ENCODE measurements at regions not wholly inside any gene's neighbourhood (a gene's known extent, or its start where the extent isn't known, plus 50 kb on each side); places are given as distances from the start of the nearest gene placed in this dataset.

DNA sequence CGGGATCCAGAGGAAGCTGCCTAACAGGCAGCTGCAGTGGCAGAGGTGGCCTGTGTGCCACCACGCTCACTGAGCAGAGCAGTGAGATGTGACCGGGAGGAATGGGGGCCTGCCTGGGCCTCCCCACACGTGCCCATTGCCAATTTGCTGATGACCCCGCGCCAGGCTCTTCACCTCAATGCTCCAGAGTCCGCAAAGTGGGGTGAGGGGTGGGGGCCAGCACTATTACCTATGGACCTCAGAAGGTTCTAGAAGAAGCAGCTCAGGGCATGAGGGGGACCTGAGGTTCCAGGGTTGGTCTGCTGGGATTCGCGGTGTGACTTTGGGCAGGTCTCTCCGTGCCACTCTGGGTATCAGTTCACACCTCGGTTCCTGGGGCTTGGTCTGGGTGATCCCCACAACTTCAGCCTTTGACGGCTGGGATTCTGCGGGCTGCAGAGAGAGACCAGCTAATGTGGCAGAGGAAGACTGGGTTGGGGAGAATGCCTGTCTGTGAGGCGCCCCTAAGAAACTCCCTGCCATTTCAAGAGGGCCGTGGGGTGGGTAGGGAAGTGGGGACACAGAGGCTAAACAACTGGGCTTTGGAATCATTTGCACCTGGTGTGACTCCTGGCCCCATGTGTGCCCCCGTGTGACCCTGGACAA is 231.0 kb upstream of the MVB12B start:
- no peak for DNase-seq

DNA sequence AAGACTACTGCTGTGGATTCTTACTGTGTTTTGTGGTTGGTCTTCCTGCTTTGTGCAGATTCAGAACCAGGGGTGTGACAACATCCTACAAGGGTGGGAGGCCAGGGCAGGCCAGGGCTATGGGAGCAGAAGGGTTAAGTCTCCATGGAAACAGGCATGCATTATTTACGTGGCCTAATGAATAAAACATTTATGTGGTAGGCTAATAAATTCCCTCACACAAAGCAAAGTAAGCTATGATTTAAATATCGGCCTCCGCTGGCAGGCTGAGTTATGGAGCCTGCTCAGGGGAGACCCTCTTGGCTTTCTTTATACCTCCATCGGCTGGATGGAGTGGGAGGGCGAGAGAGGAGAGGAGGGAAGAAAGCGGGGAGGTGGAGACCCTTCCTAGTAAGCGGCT is 230.3 kb upstream of the MVB12B start:
- DNase-seq: no peak

DNA sequence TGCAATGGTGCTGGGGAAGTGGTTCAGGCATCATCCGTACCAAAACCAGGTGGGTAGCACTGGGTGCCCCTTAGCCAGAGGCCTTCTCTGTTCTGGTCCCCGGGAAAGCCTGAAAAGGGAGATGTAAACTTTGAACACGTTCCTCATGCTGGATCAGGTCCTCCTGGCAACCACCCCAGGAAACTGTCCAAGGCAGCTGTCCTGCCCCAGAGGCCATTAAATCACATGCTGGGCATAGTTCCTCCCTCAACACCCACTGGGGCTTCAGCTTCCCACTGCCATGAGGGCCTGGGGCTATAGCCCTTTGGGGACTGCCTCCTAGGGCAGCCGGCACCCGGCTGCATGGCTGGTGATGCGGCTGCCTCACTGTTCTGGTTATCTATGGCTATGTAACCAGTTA is 228.9 kb upstream of the MVB12B start:
- no peak for DNase-seq

DNA sequence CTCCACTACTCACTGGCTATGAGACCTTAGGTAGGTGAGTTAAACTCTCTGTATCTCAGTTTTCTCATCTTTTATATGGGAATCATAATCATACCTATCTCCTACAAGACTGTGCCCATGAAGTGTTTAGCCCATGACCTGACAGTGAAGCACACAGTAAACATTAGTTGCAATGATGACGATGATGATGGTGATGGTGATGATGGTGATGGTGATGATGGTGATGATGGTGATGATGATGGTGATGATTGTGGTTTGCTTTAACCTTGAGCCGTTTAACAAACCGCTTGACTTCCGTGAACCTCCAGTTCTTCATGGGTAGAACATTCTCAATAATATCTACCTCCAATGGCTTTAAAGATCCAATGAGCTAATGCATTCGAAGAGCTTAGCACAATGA is 220.2 kb upstream of the MVB12B start:
- no peak for DNase-seq

DNA sequence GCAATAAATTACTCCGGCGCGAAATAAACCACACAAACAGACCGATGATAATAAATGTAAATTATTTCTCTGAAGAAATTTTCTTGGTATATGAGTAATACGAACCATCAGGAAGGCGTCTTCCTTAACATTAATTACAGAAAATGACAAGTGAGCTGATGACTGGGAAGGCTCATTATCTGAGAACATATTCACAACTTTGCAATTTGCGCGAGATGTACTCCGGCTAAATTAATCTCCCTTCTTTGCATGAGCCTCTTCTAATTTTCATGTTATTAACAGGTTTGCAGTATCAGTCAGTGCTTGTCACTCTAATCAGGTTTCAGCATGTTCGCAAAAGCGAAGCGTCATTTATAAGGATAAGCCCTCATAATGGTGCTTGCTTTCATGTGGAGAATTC is 218.9 kb upstream of the MVB12B start:
- DNase-seq: no peak

DNA sequence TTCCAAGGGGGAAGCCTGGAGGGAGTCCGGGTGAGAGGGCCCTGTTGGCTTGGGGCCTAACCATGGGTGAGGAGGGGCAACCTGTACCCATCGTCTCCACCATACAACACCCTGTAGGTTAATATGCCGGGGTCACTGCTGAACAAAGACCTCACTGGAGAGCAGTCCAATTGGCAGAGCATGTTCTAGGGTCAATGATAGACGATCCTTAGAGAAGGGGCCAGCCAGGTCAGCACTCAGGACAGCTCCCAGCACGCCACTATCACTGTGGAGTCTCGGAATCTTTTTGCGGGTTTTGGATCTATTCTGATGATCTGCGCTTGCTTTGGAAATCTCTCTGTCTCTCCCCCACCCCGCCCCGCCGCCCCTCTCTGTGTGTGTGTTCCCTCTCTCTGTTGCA is 218.4 kb upstream of the MVB12B start:
- no peak for DNase-seq

DNA sequence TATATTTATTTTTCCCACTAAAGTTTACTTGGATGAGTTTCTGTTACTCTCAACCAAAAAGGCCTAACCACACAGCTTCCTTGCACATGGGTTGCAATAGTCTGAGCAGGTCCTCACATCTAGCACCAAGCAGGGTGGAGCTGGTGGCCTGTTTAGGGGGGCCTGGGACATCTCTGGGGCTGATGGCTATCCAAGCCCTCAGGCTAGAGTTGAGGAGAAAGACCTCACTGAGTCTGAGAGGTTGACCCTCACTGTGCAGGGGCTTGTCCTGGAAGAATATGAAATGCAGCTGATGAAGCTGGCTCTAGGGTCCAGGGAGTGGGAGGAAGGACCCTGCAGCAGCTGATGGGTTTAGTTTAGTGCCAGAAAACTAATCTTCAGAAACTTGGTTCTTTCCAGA is 217.1 kb upstream of the MVB12B start:
- no peak for DNase-seq

DNA sequence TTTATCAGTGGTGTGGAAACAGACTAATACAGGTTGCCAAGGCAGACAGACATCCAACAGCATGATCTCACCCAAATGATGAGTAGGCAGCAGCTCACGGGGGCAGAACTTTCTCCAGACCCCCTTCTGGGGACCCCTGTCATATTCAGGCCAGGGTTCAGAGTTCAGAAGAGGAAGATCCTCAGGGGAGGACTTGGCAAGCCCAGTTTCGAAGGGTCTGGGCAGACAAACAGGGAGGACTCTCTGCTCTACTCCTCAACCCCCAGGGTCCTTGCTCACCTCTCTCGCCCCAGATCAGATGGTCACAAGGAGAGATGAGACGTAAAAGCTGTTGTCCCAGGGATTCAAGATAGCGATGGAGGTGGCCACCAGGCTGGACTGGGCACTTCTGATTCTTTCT is 215.1 kb upstream of the MVB12B start:
- DNase-seq: no peak

DNA sequence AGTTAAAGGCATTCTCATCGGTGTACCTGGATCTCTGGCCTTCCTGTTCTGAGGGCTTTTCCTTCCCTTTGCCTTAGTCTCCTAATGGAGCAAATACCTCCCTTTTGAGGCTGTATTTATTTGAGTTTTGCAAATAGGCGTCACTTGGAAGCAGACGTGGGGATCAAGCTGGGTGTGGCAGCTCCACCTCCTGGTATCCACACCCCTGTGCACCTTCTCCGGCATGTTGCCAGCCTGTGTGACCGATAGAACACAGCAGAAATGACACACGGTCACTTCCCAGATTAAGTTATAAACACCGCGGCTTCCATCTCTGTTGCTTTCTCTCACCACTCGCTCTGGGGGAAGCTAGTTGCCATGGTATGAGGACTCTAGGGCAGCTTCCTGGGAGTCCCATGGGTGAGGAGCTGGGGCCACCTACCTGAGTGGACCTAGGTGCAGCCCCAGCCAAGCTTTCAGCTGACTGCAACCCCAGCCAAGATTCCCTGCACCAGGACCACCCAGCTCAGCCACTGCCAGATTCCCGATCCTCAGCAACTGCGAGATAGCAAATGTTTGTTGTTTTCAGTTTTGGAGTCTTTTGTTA is 214.4 kb upstream of the MVB12B start:
- no peak for DNase-seq

DNA sequence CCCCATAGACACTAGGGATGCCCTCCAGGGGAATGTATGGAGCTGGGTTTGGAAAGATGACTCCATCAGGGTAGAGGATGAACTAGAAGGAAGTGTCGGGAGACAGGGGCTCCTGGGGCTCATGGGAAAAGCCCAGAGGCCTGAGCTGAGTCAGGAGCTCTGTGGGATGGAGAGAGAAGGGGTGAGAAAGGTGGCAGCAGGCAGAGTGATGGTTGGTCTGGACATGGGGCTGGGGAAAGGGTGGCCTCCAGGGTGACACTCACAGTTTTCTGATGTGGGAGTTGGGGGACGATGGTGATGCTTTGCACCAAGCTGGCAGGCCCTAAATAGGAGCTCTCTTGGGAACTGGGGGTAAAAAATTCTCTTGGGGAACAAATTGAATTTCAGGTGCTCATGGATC is 213.5 kb upstream of the MVB12B start:
- DNase-seq: no peak

DNA sequence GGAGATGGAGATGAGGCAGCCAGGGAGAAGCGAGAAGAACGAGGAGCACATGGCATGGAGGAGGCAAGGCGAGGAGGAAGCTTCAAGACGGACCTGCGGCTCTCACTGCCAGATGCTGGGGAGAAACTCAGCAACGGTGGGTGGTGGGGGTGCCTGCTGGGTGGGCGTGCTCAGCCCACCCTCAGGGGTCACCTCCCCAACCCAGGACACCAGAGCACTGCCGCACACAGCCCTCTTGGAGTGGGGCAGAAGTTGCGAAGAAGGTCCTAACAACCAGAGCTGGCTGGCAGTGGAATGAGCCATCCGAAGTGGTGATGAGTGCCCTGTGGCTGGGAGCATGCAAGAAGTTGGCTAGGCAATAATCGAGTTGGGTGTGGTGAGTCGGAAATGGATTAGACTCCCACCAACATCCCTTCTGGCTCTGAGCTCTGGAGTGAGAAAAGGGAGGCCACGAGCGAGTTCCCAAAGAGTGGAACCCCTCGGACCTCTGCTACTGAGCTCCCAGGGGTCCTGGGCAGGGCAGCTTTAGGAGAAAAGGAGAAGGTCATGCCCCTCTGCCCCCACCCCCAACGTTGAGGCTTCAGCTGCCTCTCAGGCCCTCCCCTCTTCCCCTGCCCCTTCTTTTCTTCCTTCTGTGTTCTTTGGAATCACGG is 212.7 kb upstream of the MVB12B start:
- DNase-seq: no peak

DNA sequence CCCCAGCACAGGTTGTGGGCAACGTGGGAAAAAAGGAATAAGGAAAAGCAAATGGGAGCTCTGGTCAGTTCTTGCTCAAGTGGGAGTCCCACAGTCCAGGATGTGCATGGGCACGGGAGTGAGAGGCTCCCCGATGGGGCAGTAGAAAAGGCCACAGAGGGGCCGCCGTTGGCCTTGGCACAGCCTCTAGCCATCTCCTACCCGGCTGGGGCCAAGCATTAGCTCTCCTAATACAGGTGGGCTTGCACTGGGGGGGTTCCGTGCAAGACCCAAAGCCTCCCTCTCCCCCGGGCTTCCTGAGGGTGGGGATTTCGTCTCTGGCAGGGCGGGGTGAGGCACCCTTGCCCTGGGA is 212.2 kb upstream of the MVB12B start:
- no peak for DNase-seq

DNA sequence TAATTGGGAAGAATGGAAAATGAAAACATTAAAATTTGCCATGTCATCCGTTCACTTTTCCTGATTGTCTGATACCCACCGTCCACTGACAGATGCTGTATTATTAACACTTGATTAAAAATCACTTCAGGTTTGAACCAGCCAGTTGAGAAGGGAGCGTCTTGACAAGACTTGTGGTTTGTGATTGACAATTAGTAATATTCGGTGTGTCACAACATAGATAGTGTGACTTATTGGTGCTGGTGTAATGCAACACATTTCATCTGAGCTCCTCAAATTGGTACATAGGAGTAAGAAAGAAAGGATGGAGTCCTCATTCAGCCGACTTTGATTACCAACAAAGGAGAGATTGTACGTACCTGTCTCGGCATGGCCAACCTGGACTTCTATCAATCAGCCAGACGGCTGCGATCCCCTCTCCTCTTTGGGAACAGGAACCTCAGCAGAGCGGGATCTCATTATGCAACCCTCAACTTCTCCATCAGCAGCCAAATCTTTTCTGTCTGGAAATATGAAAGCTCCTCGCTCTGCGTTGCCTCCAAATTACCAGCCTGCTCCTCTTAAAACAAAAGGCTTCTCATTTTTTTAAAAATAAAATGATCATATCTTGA is 211.7 kb upstream of the MVB12B start:
- no peak for DNase-seq

DNA sequence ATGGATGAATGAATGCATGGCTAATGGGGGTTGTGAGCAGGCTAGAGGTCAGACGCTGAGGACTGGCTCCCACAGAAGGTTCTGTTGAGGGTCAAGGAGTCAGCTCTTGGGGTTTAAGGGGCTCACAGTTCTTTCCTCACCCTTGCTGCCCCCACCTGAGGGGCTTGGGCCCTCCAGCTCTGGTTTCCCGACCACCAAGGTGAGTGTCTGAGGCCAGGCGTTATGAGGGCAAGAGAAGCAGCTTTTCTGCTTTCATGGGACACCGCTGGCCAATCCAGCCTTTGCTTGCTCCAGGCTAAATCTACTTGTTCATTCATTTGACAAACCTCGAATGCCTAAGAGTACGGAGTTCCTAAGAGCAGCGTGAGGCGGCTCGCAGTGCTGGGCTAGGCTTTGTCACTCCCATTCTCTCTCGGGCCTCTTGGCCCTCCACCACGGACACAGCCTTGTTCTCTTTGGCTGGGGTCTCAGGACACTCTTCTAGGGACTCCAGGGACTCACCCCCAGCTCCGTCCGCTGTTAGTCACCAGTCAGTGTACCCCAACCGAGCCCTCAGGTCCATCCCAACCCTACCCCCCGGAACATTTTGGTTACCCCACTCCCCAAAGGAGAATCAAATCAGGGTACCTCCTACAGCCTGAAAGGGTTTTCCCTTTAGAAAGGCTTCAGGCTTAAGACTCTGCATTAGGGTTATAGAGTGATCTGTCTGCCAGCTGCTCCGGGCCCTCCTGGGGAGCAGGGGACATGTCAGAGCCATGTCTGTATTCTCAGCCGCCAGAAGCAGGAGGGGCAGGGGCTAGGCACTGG is 210.1 kb upstream of the MVB12B start:
- DNase-seq: no peak

DNA sequence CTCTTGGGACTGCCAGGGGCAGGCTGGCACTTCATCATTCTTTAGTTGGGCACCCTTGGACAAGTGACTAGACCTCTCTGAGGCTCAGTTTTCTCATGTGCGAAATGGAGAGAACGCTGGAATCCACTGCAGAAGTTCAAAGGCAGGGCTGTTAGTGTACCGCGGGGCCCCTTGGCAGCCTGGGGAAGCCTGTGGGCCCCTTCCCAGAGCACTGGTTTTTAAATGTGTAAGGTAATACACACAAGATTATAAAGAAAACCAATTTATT is 209.5 kb upstream of the MVB12B start:
- DNase-seq: no peak

DNA sequence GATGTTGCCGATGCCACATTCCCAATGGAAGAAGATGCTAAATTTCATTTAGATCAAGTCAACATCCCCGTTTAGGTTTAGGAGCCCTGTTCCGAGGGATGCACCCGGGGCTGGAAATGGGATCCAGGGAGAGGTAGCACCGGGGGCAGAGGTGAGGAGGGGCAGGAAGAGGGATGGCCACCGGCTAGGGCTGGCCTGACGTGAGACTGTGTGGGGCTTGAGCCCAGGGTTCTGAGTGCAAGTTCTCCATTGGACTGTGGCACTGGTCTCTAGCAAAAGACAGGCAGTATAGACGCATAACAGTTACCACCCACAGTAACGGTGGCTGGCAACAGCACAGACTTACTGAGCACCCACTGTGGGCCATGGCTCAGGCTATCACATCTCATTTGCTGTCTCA is 209.0 kb upstream of the MVB12B start:
- DNase-seq: no peak

DNA sequence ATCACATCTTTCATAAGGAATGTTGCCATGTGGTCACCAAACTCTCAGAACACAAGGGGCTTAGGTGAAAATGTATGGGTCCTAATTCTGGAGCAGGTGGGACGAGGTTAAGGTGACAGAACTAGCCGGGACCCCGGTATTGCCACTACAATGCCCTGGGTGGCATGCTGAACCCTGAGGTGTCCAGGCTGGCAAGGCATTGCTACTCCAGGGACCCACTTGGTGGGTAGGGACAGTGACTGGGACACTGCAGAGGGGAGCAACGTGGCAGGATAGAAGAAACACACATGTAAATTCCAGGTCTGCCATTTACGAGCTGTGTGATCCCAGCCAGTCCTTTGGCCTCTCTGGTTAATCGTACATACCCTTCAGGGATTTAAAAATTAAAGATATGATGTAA is 206.9 kb upstream of the MVB12B start:
- DNase-seq: no peak

DNA sequence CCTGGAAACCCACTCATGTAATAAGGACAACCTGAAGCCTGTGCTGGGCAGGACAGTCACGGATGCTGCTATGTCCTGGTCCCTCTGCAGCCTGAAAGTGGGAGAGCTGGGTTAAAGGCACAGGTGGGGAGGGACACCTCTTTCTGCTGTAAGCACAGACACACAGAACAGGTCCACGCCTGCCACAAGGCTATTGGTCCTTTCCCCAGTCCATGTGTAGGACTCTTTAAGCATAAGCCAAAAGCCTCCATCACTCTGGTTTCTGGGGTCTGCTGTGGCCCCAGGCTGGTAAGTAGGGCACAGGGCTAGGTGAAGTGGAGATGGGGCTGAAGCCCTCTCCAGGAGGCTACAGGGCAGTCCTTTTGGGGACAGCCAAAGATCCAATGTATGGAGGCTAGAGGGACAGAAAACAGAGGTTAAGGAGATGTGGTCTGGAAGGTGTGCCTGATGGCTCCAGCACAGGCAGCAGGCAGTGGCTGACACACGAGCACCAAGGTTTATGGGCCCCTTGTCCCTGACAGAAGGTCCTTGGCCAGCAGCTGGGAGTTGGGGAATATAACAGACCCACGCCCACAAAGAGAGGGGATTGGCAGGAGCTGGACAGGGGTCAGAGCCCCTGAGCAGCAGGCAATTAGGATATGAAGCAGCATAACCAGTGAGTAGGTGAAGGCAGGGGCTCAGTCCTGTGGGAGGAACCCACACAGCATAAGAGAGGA is 203.6 kb upstream of the MVB12B start:
- DNase-seq: no peak

DNA sequence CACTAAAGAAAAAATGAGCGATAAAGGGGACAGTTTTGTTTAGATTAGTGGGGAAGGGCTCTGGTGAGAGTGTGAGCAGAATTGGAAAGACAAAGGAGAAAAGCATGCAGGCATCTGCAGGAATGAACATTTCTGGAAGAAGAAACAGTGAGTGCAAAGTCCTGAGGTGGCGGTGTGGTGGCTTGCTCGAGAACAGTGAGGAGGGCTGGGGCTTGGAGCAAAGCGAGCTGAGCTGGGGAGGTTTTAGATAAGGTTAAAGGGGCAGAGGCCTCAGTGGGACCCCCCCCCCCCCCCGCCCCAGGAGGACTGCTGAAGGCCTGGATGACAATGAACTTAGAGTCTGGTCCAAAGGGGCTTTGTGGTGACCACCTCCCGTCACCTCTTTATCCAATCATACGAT is 202.7 kb upstream of the MVB12B start:
- no peak for DNase-seq

DNA sequence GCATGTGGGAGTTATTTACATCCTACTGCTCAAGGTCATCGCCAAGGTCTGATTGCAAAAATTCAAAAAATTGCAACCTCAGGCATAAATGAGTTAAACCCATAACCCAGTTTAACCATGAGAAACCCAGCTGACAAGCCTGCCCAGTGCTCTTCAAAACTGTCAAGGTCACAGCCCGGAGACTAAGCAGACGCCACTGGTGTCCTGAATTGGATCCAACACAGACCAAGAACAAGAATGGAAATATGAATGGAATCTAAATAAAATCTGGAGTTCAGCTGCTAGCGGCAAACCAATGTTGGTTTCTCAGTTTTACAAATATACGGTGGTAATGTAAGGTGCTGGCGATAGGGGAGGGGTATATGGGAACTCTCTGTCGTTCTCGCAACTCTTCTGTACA is 201.5 kb upstream of the MVB12B start:
- DNase-seq: no peak

DNA sequence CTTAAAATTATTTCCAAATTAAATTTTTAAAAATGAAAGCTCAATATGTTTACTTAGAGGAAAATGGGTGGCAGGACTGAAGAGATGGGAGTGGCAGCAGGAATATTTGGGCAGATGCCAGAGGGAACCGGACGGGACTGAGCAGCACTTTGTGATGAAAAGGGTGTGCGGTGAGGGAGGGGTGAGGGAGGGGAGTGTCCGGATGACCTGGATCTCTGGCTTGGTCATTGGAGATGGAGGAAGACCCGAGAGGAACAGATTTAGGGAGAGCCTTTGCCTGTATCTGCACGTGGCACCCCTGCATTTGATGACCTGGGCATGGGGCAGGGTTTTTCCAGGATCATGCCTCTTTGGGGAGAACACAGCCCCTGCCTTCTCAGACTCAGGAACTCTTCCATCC is 201.1 kb upstream of the MVB12B start:
- DNase-seq: no peak

DNA sequence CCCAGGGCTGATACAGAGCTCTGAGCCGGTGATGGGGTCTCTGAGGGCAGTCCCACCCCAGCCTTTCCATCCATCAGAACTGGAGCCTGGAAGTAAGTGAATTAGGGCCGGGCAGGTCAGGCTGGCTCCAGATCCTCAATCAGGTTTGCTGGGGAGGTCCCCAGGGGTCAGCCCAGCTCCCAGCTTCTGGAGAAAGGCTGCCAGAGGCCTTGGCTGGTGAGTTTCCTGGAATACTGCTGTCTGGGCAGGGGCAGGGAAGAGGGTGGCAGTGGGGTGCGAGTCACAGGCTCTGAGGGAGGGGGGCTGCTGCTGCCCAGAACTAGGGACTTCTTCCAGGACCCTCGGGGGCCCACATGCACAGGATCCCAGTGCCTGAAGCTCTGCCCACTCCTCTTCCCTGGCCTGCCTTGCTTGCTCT is 200.6 kb upstream of the MVB12B start:
- no peak for DNase-seq

DNA sequence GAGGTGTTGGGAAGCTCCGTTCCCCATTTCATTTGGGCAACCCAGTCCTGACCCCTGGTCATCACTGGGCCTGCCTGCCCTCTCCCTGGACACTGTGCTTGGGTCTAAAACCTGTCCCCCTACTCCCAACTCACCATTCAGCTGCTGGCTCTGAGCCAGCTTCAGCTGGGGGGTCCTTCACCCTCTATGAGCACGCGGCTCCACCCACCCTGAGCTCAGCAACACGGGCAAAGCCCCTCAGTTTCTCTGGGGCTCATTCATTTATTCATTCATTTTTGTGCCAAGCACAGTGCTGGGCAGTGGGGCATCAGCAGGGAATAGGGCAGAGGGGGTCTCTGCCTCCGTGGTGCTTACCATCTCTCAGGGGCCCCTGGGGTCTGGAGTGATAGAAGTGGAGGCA is 199.8 kb upstream of the MVB12B start:
- no peak for DNase-seq
